ENCODE measurements at regions not wholly inside any gene's neighbourhood (a gene's known extent, or its start where the extent isn't known, plus 50 kb on each side); places are given as distances from the start of the nearest gene placed in this dataset.
"Not testable (repeated sequence)": the region's sequence is repeated elsewhere in the genome, so short reads cannot be mapped to it uniquely, and the experiment has no call there.

- DNase-seq (ENCODE audit: low read depth in 4 of 6, low spot score in 6 of 6): no peak
- Histone ChIP-seq H3K4me1 (ENCODE audit: control insufficient read depth, insufficient read depth, low read length) (peaks cover 5% of the 10 kb centered on the region), H3K36me3 (ENCODE audit: control insufficient read depth, insufficient read depth, low read length) (no peaks in the 10 kb centered on the region), H3K4me3 (ENCODE audit: low read depth, low read length) (no peak overlapping the region), H3K27me3 (ENCODE audit: control insufficient read depth, insufficient read depth, low read length) (no peaks in the 10 kb centered on the region), H3K9me3 (ENCODE audit: control insufficient read depth, insufficient read depth, low read length) (no peaks in the 10 kb centered on the region), H3K27ac (ENCODE audit: low read depth, low read length) (no peak overlapping the region)
- WGBS (ENCODE audit: insufficient coverage): 100% methylated on average over 4 of the region's 5 CpGs
Measured at GRCh38 chr10:80949785-80950184, 412.1 kb downstream of the SH2D4B start.

DNA sequence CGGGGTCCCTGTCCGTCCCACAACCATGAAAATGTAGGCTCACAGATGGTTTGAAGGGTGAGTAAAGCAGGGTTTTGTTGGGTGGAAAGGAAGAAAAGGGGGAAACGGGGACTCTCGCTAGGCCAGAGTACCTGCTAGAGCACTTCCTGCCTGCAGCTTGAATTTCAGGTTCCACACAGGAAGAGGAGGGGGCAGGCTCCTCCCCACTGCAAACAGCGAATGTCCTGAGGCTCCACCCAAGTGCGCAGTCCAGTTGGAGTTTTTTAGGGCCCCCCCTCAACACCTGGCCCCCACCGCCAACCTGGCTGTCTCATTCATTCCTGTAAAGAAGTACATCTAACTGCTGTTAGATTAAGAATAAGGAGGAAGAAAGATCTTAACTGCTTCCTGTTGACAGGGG lies 414.7 kb downstream of the SH2D4B start:
- no peak for DNase-seq (ENCODE audit: low read depth in 4 of 6, low spot score in 6 of 6)
- no peak overlapping the region for H3K4me3 ChIP-seq (ENCODE audit: low read depth, low read length)
- no peaks in the 10 kb centered on the region for H3K4me1 ChIP-seq (ENCODE audit: control insufficient read depth, insufficient read depth, low read length)
- H3K36me3 ChIP-seq (ENCODE audit: control insufficient read depth, insufficient read depth, low read length): no peaks in the 10 kb centered on the region
- H3K9me3 ChIP-seq (ENCODE audit: control insufficient read depth, insufficient read depth, low read length): no peaks in the 10 kb centered on the region
- 100% methylated on average over 3 of the region's 7 CpGs for WGBS (ENCODE audit: insufficient coverage)
- no peak overlapping the region for H3K27ac ChIP-seq (ENCODE audit: low read depth, low read length)
- no peaks in the 10 kb centered on the region for H3K27me3 ChIP-seq (ENCODE audit: control insufficient read depth, insufficient read depth, low read length)

- Histone ChIP-seq H3K4me1 (ENCODE audit: control insufficient read depth, insufficient read depth, low read length) (no peaks in the 10 kb centered on the region), H3K9me3 (ENCODE audit: control insufficient read depth, insufficient read depth, low read length) (no peaks in the 10 kb centered on the region), H3K4me3 (ENCODE audit: low read depth, low read length) (no peak overlapping the region), H3K27me3 (ENCODE audit: control insufficient read depth, insufficient read depth, low read length) (no peaks in the 10 kb centered on the region), H3K27ac (ENCODE audit: low read depth, low read length) (no peak overlapping the region), H3K36me3 (ENCODE audit: control insufficient read depth, insufficient read depth, low read length) (no peaks in the 10 kb centered on the region)
- no CpG with 5 or more reads among the region's 4 CpGs for WGBS (ENCODE audit: insufficient coverage)
- DNase-seq (ENCODE audit: low read depth in 4 of 6, low spot score in 6 of 6): peak in 2 of 6 donors; percentile 22 to 42
Measured at GRCh38 chr10:80957161-80957560, 419.5 kb downstream of the SH2D4B start.

DNA sequence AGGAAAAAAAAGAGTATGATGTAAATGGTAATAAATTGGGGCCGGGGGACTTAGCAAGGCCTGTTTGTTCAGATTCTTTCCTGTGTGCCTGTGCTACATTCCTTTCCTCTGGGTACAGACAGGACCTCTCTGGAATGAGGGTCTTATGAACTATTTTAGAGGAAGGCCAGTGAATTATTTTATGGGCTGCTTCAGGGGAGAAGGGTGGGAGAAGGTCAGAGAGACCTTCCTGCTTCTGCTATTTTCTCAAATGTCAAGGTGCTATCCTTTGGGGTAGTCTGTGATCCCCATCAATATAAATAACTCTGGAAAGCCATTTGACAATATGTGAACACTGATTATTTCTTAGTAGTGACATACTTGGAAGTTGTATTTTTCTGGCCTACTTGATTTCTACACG lies 426.5 kb downstream of the SH2D4B start:
- no peak for DNase-seq (ENCODE audit: low read depth in 4 of 6, low spot score in 6 of 6)
- no peaks in the 10 kb centered on the region for H3K36me3 ChIP-seq (ENCODE audit: control insufficient read depth, insufficient read depth, low read length)
- 82% methylated on average over 1 of the region's 2 CpGs for WGBS (ENCODE audit: insufficient coverage)
- no peak overlapping the region for H3K27ac ChIP-seq (ENCODE audit: low read depth, low read length)
- no peak overlapping the region for H3K4me3 ChIP-seq (ENCODE audit: low read depth, low read length)
- H3K27me3 ChIP-seq (ENCODE audit: control insufficient read depth, insufficient read depth, low read length): no peaks in the 10 kb centered on the region
- no peaks in the 10 kb centered on the region for H3K9me3 ChIP-seq (ENCODE audit: control insufficient read depth, insufficient read depth, low read length)
- no peaks in the 10 kb centered on the region for H3K4me1 ChIP-seq (ENCODE audit: control insufficient read depth, insufficient read depth, low read length)

- Histone ChIP-seq H3K36me3 (ENCODE audit: control insufficient read depth, insufficient read depth, low read length) (no peaks in the 10 kb centered on the region), H3K27ac (ENCODE audit: low read depth, low read length) (no peak overlapping the region), H3K4me3 (ENCODE audit: low read depth, low read length) (no peak overlapping the region), H3K27me3 (ENCODE audit: control insufficient read depth, insufficient read depth, low read length) (no peaks in the 10 kb centered on the region), H3K4me1 (ENCODE audit: control insufficient read depth, insufficient read depth, low read length) (no peaks in the 10 kb centered on the region), H3K9me3 (ENCODE audit: control insufficient read depth, insufficient read depth, low read length) (no peaks in the 10 kb centered on the region)
- no CpG with 5 or more reads among the region's 3 CpGs for WGBS (ENCODE audit: insufficient coverage)
- DNase-seq (ENCODE audit: low read depth in 4 of 6, low spot score in 6 of 6): peak in 1 of 6 donors; percentile 49
Measured at GRCh38 chr10:80964955-80965614, 427.4 kb downstream of the SH2D4B start.

- DNase-seq (ENCODE audit: low read depth in 4 of 6, low spot score in 6 of 6): peak in 1 of 6 donors; percentile 43
- H3K4me3 ChIP-seq (ENCODE audit: low read depth, low read length): no peak overlapping the region
- no peaks in the 10 kb centered on the region for H3K9me3 ChIP-seq (ENCODE audit: control insufficient read depth, insufficient read depth, low read length)
- H3K36me3 ChIP-seq (ENCODE audit: control insufficient read depth, insufficient read depth, low read length): no peaks in the 10 kb centered on the region
- WGBS (ENCODE audit: insufficient coverage): 100% methylated on average over 1 of the region's 3 CpGs
- H3K27ac ChIP-seq (ENCODE audit: low read depth, low read length): no peak overlapping the region
- no peaks in the 10 kb centered on the region for H3K27me3 ChIP-seq (ENCODE audit: control insufficient read depth, insufficient read depth, low read length)
- no peaks in the 10 kb centered on the region for H3K4me1 ChIP-seq (ENCODE audit: control insufficient read depth, insufficient read depth, low read length)
Measured at GRCh38 chr10:80966326-80966986, 428.8 kb downstream of the SH2D4B start.

- H3K9me3 ChIP-seq (ENCODE audit: control insufficient read depth, insufficient read depth, low read length); DNase-seq (ENCODE audit: low read depth in 4 of 6, low spot score in 6 of 6); H3K36me3 ChIP-seq (ENCODE audit: control insufficient read depth, insufficient read depth, low read length); H3K27me3 ChIP-seq (ENCODE audit: control insufficient read depth, insufficient read depth, low read length); H3K4me3 ChIP-seq (ENCODE audit: low read depth, low read length); H3K27ac ChIP-seq (ENCODE audit: low read depth, low read length); H3K4me1 ChIP-seq (ENCODE audit: control insufficient read depth, insufficient read depth, low read length): not testable (repeated sequence)
- WGBS (ENCODE audit: insufficient coverage): no CpG with 5 or more reads among the region's 4 CpGs
Measured at GRCh38 chr10:80967357-80967756, 429.7 kb downstream of the SH2D4B start.

DNA sequence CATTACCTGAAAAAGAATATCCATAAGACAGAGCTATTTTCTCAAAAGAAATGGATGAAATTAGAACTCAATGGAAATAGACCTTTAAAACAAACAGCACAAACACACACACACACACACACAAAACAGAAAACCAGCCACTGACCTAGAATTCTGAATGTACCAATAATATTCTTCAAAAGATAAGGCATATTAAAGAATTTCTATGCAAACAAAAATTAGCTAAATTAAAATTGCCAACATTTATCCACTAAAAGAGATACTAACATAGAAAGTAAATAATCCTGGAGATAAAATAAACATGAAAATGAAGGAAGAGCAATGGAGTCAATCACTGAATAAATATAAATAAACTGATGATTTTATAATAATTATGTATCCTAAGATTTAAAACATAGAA lies 431.2 kb downstream of the SH2D4B start:
- no peak for DNase-seq (ENCODE audit: low read depth in 4 of 6, low spot score in 6 of 6)
- Histone ChIP-seq H3K27ac (ENCODE audit: low read depth, low read length) (no peak overlapping the region), H3K27me3 (ENCODE audit: control insufficient read depth, insufficient read depth, low read length) (no peaks in the 10 kb centered on the region), H3K36me3 (ENCODE audit: control insufficient read depth, insufficient read depth, low read length) (no peaks in the 10 kb centered on the region), H3K4me1 (ENCODE audit: control insufficient read depth, insufficient read depth, low read length) (no peaks in the 10 kb centered on the region), H3K4me3 (ENCODE audit: low read depth, low read length) (no peak overlapping the region), H3K9me3 (ENCODE audit: control insufficient read depth, insufficient read depth, low read length) (no peaks in the 10 kb centered on the region)

- Histone ChIP-seq H3K4me1 (ENCODE audit: control insufficient read depth, insufficient read depth, low read length) (no peaks in the 10 kb centered on the region), H3K9me3 (ENCODE audit: control insufficient read depth, insufficient read depth, low read length) (no peaks in the 10 kb centered on the region), H3K4me3 (ENCODE audit: low read depth, low read length) (no peak overlapping the region), H3K27ac (ENCODE audit: low read depth, low read length) (no peak overlapping the region), H3K36me3 (ENCODE audit: control insufficient read depth, insufficient read depth, low read length) (no peaks in the 10 kb centered on the region), H3K27me3 (ENCODE audit: control insufficient read depth, insufficient read depth, low read length) (no peaks in the 10 kb centered on the region)
- no peak for DNase-seq (ENCODE audit: low read depth in 4 of 6, low spot score in 6 of 6)
- WGBS (ENCODE audit: insufficient coverage): 83% methylated on average over 1 of the region's 1 CpG
Measured at GRCh38 chr10:80971461-80971860, 433.8 kb downstream of the SH2D4B start.

GRCh38 chr10:80976658-80977057 lies 439.0 kb downstream of the SH2D4B start:
- Histone ChIP-seq H3K4me3 (ENCODE audit: low read depth, low read length) (no peak overlapping the region), H3K9me3 (ENCODE audit: control insufficient read depth, insufficient read depth, low read length) (no peaks in the 10 kb centered on the region), H3K4me1 (ENCODE audit: control insufficient read depth, insufficient read depth, low read length) (no peaks in the 10 kb centered on the region), H3K27ac (ENCODE audit: low read depth, low read length) (no peak overlapping the region), H3K27me3 (ENCODE audit: control insufficient read depth, insufficient read depth, low read length) (no peaks in the 10 kb centered on the region), H3K36me3 (ENCODE audit: control insufficient read depth, insufficient read depth, low read length) (no peaks in the 10 kb centered on the region)
- DNase-seq (ENCODE audit: low read depth in 4 of 6, low spot score in 6 of 6): no peak
- WGBS (ENCODE audit: insufficient coverage): no CpG with 5 or more reads among the region's 5 CpGs
